NCI-H1930 (cell line): ENCODE measurements at regions not wholly inside any gene's neighbourhood (a gene's known extent, or its start where the extent isn't known, plus 50 kb on each side); places are given as distances from the start of the nearest gene placed in this dataset.
A peak's percentile ranks its signal among the peaks of the same experiment; 100 is the strongest.
"Not testable (repeated sequence)": the region's sequence is repeated elsewhere in the genome, so short reads cannot be mapped to it uniquely, and the experiment has no call there.

Source experiments
- DNase-seq, 2 experiments: peaks; one replicate each; lab custom pipeline; 2025; lab: John Stamatoyannopoulos, UW

- DNase-seq: no peak
Observed at GRCh38 chr1:115179397-115180079, 90.2 kb upstream of the TSPAN2 start.

DNA sequence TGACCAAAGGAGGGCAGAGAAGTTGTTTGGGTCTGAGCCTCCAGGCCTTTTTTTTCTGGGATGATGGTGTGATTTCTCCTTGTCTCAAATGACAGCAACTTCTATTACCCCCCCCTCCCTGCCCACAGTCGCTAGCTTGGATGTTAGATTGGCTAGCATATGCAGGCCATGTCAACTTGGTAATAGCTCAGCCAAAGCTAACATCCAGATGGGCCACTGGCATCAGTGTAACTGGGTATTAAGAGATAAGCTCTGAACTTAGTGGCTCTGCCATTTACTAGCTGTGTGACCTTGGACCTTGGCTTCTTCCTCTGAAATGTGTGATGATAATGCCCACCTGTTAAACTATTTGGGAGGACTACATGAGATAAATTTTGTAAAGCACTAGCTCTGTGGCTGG, 86.9 kb upstream of the TSPAN2 start:
- DNase-seq: no peak

- no peak for DNase-seq
Observed at GRCh38 chr1:115175596-115175995, 86.3 kb upstream of the TSPAN2 start.

GRCh38 chr1:115173151-115173550, 83.8 kb upstream of the TSPAN2 start:
- DNase-seq: no peak

DNA sequence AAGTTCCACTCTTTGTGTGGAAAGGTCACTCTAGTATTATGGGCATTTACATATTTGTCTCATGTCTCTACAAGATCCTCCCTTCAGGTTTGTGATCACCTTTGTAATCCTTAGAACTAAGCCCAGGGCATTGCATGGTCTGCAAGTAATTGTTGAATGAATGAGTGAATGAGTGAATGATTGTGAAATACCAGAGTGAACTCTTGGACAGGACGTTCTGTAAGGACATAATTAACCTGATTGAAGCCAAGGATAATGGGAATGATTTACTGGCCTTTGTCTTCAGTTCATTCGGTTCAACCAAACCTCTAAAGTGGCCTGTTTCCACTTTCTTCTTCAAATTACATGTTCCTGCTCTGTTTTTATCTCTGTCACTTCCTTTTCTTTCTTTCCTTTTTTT, 83.0 kb upstream of the TSPAN2 start:
- no peak for DNase-seq

DNA sequence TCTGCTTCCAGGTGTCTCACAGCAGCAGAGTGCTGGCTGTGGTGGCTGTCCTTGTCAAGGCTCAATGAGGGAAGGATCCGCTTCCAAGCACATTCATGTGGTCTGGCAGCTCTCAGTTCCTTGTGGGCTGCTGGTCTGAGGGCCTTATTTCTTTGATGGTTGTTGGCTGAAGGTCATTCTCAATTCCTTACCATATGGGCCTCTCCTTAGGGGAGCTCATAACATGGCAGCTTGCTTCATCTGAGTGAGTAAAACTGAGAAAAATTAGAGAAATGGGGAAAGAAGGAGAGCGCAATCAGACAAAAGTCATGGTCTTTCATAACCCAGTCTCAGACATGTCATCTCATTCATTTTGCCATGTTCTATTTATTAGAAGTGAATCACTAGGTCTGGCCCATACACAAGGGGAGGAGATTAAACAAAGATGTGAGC, 81.7 kb upstream of the TSPAN2 start:
- no peak for DNase-seq

- DNase-seq: no peak
Observed at GRCh38 chr1:115170377-115170776, 81.1 kb upstream of the TSPAN2 start.

DNA sequence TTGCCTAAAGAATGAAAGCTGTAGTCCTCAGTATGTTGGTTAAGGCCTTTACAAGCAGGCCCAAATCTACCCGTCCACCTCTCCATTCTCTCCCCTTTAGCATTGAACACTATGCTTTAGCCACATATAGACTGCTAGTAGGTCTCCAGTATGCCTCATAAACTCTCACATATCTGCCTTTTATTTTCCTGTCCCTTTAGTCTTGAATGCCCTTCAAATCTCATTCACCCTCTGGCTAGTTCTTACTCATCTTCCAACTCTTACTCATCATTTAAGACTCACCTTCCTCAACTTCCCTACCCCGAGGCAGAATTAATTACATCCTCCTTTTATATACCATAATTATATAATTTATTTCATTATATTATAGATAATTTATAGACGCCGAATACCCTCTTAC, 78.7 kb upstream of the TSPAN2 start:
- DNase-seq: no peak

DNA sequence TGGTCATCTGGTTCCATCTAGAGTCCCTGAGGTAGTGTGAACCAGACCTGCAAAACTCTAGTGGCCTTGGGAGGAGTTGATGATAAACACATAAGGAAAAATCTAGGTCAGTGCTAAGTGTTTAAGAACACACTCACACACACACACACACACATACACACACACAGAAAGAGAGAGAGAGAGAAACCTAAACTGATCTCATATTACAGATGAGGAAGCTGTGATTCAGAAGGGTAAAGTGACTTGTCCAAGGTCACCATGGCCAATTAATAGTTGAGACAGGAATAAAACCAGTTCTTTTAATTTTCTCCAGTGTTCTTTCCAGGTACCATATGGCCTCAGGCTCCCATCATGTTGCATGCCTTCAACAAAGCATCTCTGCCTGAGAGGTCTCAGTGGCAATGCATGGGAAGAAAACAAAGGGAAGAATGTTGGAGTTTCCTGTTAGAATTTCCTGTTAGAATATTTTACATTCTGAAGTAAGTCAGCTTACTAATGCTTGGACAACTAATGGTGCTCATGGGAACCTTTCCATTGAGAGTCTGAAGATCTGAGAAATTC, 77.3 kb upstream of the TSPAN2 start:
- DNase-seq: no peak

DNA sequence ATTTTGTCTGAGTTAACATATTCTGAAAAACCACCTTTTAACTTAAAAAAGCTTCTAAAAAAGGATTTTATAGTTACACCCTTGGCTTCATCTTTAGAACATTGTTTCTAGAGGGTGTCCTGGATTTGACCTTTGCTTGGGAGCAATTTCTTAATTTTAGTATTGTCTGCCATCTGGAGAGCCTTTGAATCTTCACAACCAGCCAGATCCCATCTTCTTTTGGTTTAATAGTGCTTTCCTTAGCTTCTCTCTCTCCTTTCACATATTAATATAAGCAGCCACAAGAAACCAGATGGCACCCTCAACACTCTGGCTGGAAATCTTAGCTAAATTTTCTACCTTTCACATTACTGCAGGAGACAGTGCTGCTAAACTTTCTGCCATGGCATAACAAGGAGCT, 76.5 kb upstream of the TSPAN2 start:
- no peak for DNase-seq

GRCh38 chr1:115164940-115165705, 75.8 kb upstream of the TSPAN2 start:
- no peak for DNase-seq

DNA sequence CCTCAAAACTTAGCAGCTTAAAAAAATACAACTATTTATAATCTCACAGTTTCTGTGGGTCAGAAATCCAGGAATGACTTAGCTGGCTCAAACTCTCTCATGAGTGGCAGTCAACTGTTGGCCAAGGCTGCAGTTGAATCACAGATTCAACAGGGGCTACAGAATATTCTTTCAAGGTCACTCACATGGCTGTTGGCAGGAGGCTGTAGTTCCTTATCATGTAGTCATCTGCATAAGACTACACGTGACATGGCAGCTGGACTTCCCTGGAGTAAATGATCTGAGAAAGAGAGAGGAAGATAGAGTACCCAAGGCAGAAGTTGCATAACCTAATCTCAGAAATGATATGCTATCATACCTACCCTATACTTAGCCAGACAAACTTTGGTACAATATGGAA, 75.2 kb upstream of the TSPAN2 start:
- DNase-seq: no peak

GRCh38 chr1:115160728-115161127, 71.4 kb upstream of the TSPAN2 start:
- DNase-seq: no peak

DNA sequence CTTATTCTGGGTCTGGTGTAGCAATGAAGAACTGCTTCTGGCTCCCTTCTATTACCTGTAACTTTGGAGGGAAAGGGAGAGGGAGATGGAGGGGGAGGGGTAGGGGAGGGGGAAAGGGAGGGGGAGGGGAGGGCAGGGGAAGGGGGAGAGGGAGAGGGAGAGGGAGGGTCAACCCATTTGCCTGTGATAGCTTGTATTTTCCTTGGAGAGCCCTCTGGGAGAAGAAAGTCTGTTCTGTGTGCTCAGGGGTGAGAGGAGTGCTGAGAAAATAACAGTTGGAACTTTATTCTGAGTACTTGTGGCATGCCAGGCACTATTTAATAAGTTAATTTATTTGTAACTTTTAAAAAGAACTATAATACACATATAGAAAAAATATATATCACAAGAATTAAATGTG, 70.7 kb upstream of the TSPAN2 start:
- no peak for DNase-seq

GRCh38 chr1:115158181-115158580, 68.9 kb upstream of the TSPAN2 start:
- no peak for DNase-seq

DNA sequence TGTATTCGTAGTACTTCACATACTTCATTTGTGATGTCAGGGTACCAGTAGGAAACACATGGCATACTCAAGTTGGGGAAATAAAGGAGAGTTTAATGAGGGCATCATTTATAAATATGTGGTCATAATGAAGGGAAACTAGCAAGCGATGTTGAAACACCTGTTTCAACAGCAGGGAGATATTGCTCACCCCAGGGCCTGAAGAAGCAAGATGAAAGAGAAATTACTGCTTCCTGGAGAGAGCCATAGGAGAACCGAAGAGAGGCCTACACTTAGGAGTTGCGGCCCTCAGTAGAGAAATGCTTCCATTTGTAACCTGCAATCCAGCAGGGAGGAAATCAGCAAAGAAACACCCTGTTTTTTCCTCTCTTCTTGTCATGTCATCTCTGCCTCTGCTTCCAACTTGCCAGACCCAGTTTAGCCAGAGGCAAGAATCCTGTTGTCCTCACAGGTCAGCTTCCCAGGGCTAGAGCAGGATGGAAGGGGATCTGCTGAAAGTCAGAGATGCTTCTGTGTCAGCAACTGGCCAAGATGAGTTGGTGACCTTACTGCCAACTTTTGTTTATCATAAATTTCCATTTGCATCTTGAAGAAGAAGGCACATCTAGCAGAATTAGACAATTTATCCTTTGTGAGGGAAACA, 67.6 kb upstream of the TSPAN2 start:
- no peak for DNase-seq

DNA sequence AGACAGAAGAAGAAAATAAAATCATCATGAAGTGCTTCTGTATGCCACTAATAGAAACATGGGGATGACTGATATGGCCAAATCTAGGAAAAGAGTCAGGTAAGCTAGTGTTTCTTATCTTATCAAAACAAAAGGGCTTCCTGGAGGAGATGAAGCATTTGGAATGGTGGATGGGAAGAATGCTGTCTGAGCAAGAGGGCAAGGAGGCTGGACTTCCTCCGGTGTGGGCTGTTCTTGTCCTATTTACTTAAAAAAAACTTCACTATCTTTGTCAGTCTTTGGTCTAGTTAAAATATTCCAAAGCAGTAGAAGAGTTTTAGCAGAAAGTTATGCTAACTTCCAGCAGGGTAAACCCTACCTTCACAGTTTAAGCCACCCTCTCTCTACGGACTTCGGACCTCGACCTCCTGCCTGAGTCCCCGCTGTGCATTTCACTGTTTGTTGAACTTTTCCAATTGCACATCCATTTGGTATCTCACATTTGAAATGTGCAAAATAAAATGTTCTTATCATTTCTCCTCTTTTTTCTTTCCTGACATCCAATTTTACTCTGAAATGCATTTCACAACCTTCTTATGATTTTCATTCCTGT, 64.8 kb upstream of the TSPAN2 start:
- no peak for DNase-seq

DNA sequence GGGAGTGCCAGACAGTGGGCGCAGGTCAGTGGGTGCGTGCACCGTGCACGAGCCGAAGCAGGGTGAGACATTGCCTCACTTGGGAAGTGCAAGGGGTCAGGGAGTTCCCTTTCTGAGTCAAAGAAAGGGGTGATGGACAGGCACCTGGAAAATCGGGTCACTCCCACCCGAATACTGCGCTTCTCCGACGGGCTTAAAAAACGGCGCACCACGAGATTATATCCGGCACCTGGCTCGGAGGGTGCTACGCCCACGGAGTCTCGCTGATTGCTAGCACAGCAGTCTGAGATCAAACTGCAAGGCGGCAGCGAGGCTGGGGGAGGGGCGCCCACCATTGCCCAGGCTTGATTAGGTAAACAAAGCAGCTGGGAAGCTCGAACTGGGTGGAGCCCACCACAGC, 58.6 kb upstream of the TSPAN2 start:
- DNase-seq: not testable (repeated sequence)

GRCh38 chr1:115145226-115145625, 55.9 kb upstream of the TSPAN2 start:
- DNase-seq: no peak

- no peak for DNase-seq
Observed at GRCh38 chr1:115144176-115144575, 54.9 kb upstream of the TSPAN2 start.

DNA sequence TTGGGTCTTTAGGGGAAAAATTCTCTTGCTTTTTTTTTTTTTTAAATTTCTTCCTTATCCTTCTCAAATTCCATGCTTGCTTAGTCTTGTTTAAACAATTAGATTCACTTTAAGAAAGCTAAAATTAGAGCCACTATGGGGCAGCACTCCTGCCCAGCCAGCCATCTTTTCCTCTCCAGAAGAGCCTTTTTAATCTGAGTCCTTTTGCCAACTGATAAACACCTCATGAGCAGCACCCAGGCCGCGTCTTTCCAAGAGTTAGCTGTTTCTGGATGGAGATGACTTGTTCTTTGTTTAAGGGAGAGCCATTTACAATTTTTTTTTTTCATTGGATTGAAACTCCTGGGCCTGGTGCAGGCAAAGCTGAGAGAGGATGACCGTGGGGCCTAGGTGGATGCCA, 53.3 kb upstream of the TSPAN2 start:
- DNase-seq: peak in 1 of 2 experiments; percentile 38

DNA sequence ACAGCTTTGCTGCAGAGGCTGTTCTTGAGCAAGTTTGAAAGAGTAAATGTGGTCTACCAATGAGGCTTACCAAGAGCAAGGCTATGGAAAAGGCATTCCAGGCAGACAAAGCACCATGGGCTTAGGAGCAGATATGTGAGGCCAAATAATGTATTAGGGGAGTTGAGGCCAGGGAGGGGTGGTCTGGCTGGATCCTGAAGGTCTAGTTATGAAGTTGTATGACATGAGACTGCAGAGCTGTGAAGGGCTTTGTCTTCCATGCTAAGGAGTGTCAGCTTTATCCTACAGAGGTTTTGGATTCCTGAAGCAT, 51.8 kb upstream of the TSPAN2 start:
- DNase-seq: no peak
